Astrocyte (in vitro differentiated cells and primary cell): ENCODE measurements at regions not wholly inside any gene's neighbourhood (a gene's known extent, or its start where the extent isn't known, plus 50 kb on each side); places are given as distances from the start of the nearest gene placed in this dataset.

Experiments
- DNase-seq: peaks from one replicate; pipeline ENCODE4 v3.0.0-alpha.2; 2010; ENCODE audit warnings: low read depth
- FAIRE-seq: peaks from 2 replicates; lab custom pipeline; 2011; peaks lifted over from hg19 to GRCh38; lab: Jason Lieb, UNC
- H2AFZ ChIP-seq: 2 replicates; pipeline ENCODE4 v1.6.0; 2012; ENCODE audit warnings: low read depth, low read length, inconsistent platforms
- H3K27ac ChIP-seq: 2 replicates; pipeline ENCODE4 v1.5.1; 2011; ENCODE audit warnings: low read depth, low read length, inconsistent platforms
- H3K27me3 ChIP-seq: 2 replicates; pipeline ENCODE4 v1.6.0; 2011; ENCODE audit warnings: low read length, inconsistent platforms; ENCODE audit not compliant: insufficient read depth
- H3K36me3 ChIP-seq: 2 replicates; pipeline ENCODE4 v1.5.1; 2011; ENCODE audit warnings: low read length, inconsistent platforms; ENCODE audit not compliant: insufficient read depth
- H3K4me1 ChIP-seq: 2 replicates; pipeline ENCODE4 v1.5.1; 2011; ENCODE audit warnings: low read length, inconsistent platforms; ENCODE audit not compliant: insufficient read depth
- H3K4me2 ChIP-seq: 2 replicates; pipeline ENCODE4 v1.6.0; 2012; ENCODE audit warnings: low read length, inconsistent platforms
- H3K4me3 ChIP-seq: 2 replicates; pipeline ENCODE4 v1.5.1; 2011; ENCODE audit warnings: low read depth, mild to moderate bottlenecking, low read length, inconsistent platforms; ENCODE audit not compliant: insufficient read depth
- H3K79me2 ChIP-seq: 2 replicates; pipeline ENCODE4 v1.6.0; 2012; ENCODE audit warnings: mild to moderate bottlenecking, low read length, inconsistent platforms; ENCODE audit not compliant: insufficient read depth
- H3K9ac ChIP-seq: 2 replicates; pipeline ENCODE4 v1.6.0; 2012; ENCODE audit warnings: mild to moderate bottlenecking, low read length, inconsistent platforms
- H3K9me3 ChIP-seq: 2 replicates; pipeline ENCODE4 v1.5.1; 2012; ENCODE audit warnings: low read depth, mild to moderate bottlenecking, low read length, inconsistent platforms; ENCODE audit not compliant: insufficient read depth
- H4K20me1 ChIP-seq: 2 replicates; pipeline ENCODE4 v1.6.0; 2012; ENCODE audit warnings: low read length, inconsistent platforms; ENCODE audit not compliant: insufficient read depth
- H3K27ac Mint-ChIP-seq: one replicate; pipeline ENCODE4 v1.8.0; 2021; ENCODE audit warnings: mild to moderate bottlenecking, mixed read lengths; ENCODE audit not compliant: unreplicated experiment
- H3K27me3 Mint-ChIP-seq: one replicate; pipeline ENCODE4 v1.8.0; 2021; ENCODE audit warnings: low read depth, mixed read lengths; ENCODE audit not compliant: unreplicated experiment
- H3K36me3 Mint-ChIP-seq: one replicate; pipeline ENCODE4 v1.8.0; 2021; ENCODE audit warnings: low read depth, mixed read lengths; ENCODE audit not compliant: unreplicated experiment
- H3K4me1 Mint-ChIP-seq: one replicate; pipeline ENCODE4 v1.8.0; 2021; ENCODE audit warnings: low read depth, mixed read lengths; ENCODE audit not compliant: unreplicated experiment
- H3K4me3 Mint-ChIP-seq: one replicate; pipeline ENCODE4 v1.8.0; 2021; ENCODE audit warnings: mild to moderate bottlenecking, moderate library complexity, mixed read lengths; ENCODE audit not compliant: unreplicated experiment
- H3K9me3 Mint-ChIP-seq: one replicate; pipeline ENCODE4 v1.8.0; 2021; ENCODE audit warnings: mild to moderate bottlenecking, mixed read lengths; ENCODE audit not compliant: unreplicated experiment
- CTCF ChIP-seq: IDR thresholded peaks from 2 replicates; pipeline ENCODE4 v1.5.1; 2011; ENCODE audit warnings: low read depth, mild to moderate bottlenecking, inconsistent platforms, low read length, moderate library complexity; ENCODE audit not compliant: insufficient read depth
- EZH2 ChIP-seq: IDR thresholded peaks from 2 replicates; pipeline ENCODE4 v1.6.1; 2012; ENCODE audit warnings: mild to moderate bottlenecking, low read length, inconsistent platforms; ENCODE audit not compliant: insufficient read depth

GRCh38 chr4:73348185-73348584, 55.9 kb upstream of the ALB start:
- TF ChIP-seq CTCF (no peak), EZH2 (no peak)
- Mint-ChIP-seq H3K9me3 (no peaks in the 10 kb centered on the region), H3K36me3 (no peaks in the 10 kb centered on the region), H3K4me1 (peaks cover 14% of the 10 kb centered on the region), H3K27ac (peak overlapping the region; percentile 45), H3K27me3 (no peaks in the 10 kb centered on the region), H3K4me3 (no peak overlapping the region)
- Histone ChIP-seq H2AFZ (no peak overlapping the region), H3K9ac (no peak overlapping the region), H3K27me3 (no peaks in the 10 kb centered on the region), H3K4me2 (no peak overlapping the region), H3K4me3 (no peak overlapping the region), H3K4me1 (no peaks in the 10 kb centered on the region), H3K79me2 (no peaks in the 10 kb centered on the region), H3K27ac (no peak overlapping the region), H4K20me1 (no peaks in the 10 kb centered on the region), H3K9me3 (no peaks in the 10 kb centered on the region), H3K36me3 (no peaks in the 10 kb centered on the region)
- no peak for FAIRE-seq
- no peak for DNase-seq

- H3K27ac Mint-ChIP-seq, result no peak overlapping the region
- H3K27ac ChIP-seq, result no peak overlapping the region
- no peak overlapping the region for H2AFZ ChIP-seq
- H3K9ac ChIP-seq, result no peak overlapping the region
- H3K36me3 ChIP-seq, result no peaks in the 10 kb centered on the region
- H3K4me3 Mint-ChIP-seq, result no peak overlapping the region
- TF ChIP-seq EZH2, result no peak
- no peak for TF ChIP-seq CTCF
- H3K4me1 ChIP-seq, result no peaks in the 10 kb centered on the region
- no peaks in the 10 kb centered on the region for H4K20me1 ChIP-seq
- no peak for DNase-seq
- H3K4me1 Mint-ChIP-seq, result peaks cover 14% of the 10 kb centered on the region
- no peaks in the 10 kb centered on the region for H3K27me3 Mint-ChIP-seq
- no peaks in the 10 kb centered on the region for H3K27me3 ChIP-seq
- H3K9me3 ChIP-seq, result no peaks in the 10 kb centered on the region
- H3K4me2 ChIP-seq, result no peak overlapping the region
- no peak for FAIRE-seq
- H3K79me2 ChIP-seq, result no peaks in the 10 kb centered on the region
- H3K4me3 ChIP-seq, result no peak overlapping the region
- H3K9me3 Mint-ChIP-seq, result no peaks in the 10 kb centered on the region
- H3K36me3 Mint-ChIP-seq, result no peaks in the 10 kb centered on the region
Observed at GRCh38 chr4:73347497-73347896, 56.6 kb upstream of the ALB start.

GRCh38 chr4:73345399-73345975, 58.6 kb upstream of the ALB start:
- DNase-seq (no peak), FAIRE-seq (no peak)
- Histone ChIP-seq H3K4me3 (no peak overlapping the region), H3K36me3 (no peaks in the 10 kb centered on the region), H3K4me1 (no peaks in the 10 kb centered on the region), H3K27ac (no peak overlapping the region), H2AFZ (no peak overlapping the region), H3K4me2 (no peak overlapping the region), H3K27me3 (no peaks in the 10 kb centered on the region), H3K9me3 (no peaks in the 10 kb centered on the region), H3K79me2 (no peaks in the 10 kb centered on the region), H3K9ac (no peak overlapping the region), H4K20me1 (no peaks in the 10 kb centered on the region)
- TF ChIP-seq CTCF, result no peak
- TF ChIP-seq EZH2, result no peak
- no peak overlapping the region for H3K4me3 Mint-ChIP-seq
- H3K4me1 Mint-ChIP-seq, result peaks cover 23% of the 10 kb centered on the region
- no peak overlapping the region for H3K27ac Mint-ChIP-seq
- no peaks in the 10 kb centered on the region for H3K27me3 Mint-ChIP-seq
- no peaks in the 10 kb centered on the region for H3K9me3 Mint-ChIP-seq
- no peaks in the 10 kb centered on the region for H3K36me3 Mint-ChIP-seq
